Ovary (tissue), 7 donors: ENCODE measurements at regions not wholly inside any gene's neighbourhood (a gene's known extent, or its start where the extent isn't known, plus 50 kb on each side); places are given as distances from the start of the nearest gene placed in this dataset.

ENCODE experiments used
- DNase-seq, 5 donors: peaks; one replicate each; pipeline ENCODE4 v3.0.0-alpha.2; 2019 to 2020
- H3K27ac ChIP-seq, 2 donors: fragments of 200-600 bp; one replicate each; pipeline versions ENCODE4 v1.5.1 to v1.8.0; 2019 to 2022
- H3K27me3 ChIP-seq: fragments of 200-600 bp; one replicate; pipeline ENCODE4 v1.8.0; 2022
- H3K36me3 ChIP-seq: fragments of 200-600 bp; sonication (generic); one replicate; pipeline ENCODE4 v1.5.1; 2019
- H3K4me1 ChIP-seq: one replicate; pipeline ENCODE4 v1.8.1; 2013; ENCODE audit warnings: mild to moderate bottlenecking, moderate library complexity; ENCODE audit not compliant: insufficient read depth
- H3K4me3 ChIP-seq: fragments of 200-600 bp; sonication (generic); one replicate; pipeline ENCODE4 v1.5.1; 2017
- H3K9me3 ChIP-seq, 2 donors: fragments of 200-600 bp in 1 of 2; sonication (generic) in 1 of 2; one replicate each; pipeline versions ENCODE4 v1.5.1 to v1.8.1; 2013 to 2019; ENCODE audit warnings: mild to moderate bottlenecking in 1 of 2, moderate library complexity in 1 of 2
- CTCF ChIP-seq, 3 donors: fragments of 450-650 bp in 2 of 3; fragments of 200-600 bp in 1 of 3; IDR thresholded peaks; one replicate each; pipeline versions ENCODE4 v1.5.1 to v1.8.0; 2016 to 2022; ENCODE audit warnings: antibody characterized with exemption in 3 of 3, mild to moderate bottlenecking in 1 of 3
- EP300 ChIP-seq: sonication (generic); formaldehyde crosslinking; IDR thresholded peaks from one replicate; pipeline ENCODE4 v1.6.1; 2017; ENCODE audit warnings: antibody characterized with exemption
- POLR2A ChIP-seq: fragments of 450-650 bp; IDR thresholded peaks from one replicate; pipeline ENCODE4 v1.6.1; 2017; ENCODE audit warnings: antibody characterized with exemption, mild to moderate bottlenecking, moderate library complexity
- WGBS, 3 donors: extraction: QIAGEN DNeasy Blood & Tissue Kit in 1 of 3; methylation state at CpG; one replicate each; pipeline versions ENCODE4 v1.1.5 to v1.1.7; 2013 to 2017; 5-methylcytosine and 5-hydroxymethylcytosine counted together
- intact Hi-C, 4 donors: fragments of 100-400 bp; cut with DNase I; formaldehyde crosslinking; loops; one replicate each; pipeline versions ENCODE4 v1.11.0 to v1.15.1; 2022 to 2023
- donor health status: DM: no; HTN: no; CAD: no; lungs with moderate emphysema.
- donor health status: DM: no; HTN: no; CAD: no.
- donor health status: Bipolar disorder and iron deficiency.
- donor health status: DM: no; HTN: no; CAD: no.
- donor health status: DM: yes; HTN: yes; CAD: no.

GRCh38 chr1:94741510-94741909 is 78.6 kb upstream of the SLC44A3 start:
- no peak overlapping the region for H3K4me3 ChIP-seq
- TF ChIP-seq CTCF (IDR thresholded peaks at IDR 0.05) (no peak), EP300 (no peak), POLR2A (no peak)
- no peaks in the 10 kb centered on the region for H3K9me3 ChIP-seq
- no peak overlapping the region for H3K27ac ChIP-seq
- intact Hi-C loops = no loop called here
- no peak for DNase-seq
- no peaks in the 10 kb centered on the region for H3K27me3 ChIP-seq
- WGBS, 3 donors = 75 to 83% (median 77%) methylated on average over 2 of the region's 2 CpGs
- no peaks in the 10 kb centered on the region for H3K36me3 ChIP-seq
- H3K4me1 ChIP-seq = peaks cover 4% of the 10 kb centered on the region

- no peaks in the 10 kb centered on the region for H3K36me3 ChIP-seq
- H3K27me3 ChIP-seq = no peaks in the 10 kb centered on the region
- no peaks in the 10 kb centered on the region for H3K9me3 ChIP-seq
- no peak overlapping the region for H3K4me3 ChIP-seq
- 46 to 67% (median 62%) methylated on average over 7 of the region's 7 CpGs for WGBS, 3 donors
- intact Hi-C loops = no loop called here
- H3K27ac ChIP-seq = no peak overlapping the region
- DNase-seq = no peak
- peaks cover 11% of the 10 kb centered on the region for H3K4me1 ChIP-seq
- no peak for TF ChIP-seq CTCF (IDR thresholded peaks at IDR 0.05)
- TF ChIP-seq EP300 = no peak
- no peak for TF ChIP-seq POLR2A
Observed at GRCh38 chr1:94739521-94740061, 80.6 kb upstream of the SLC44A3 start.

GRCh38 chr1:94738371-94738770 is 81.8 kb upstream of the SLC44A3 start:
- Histone ChIP-seq H3K4me1 (peaks cover 11% of the 10 kb centered on the region), H3K36me3 (no peaks in the 10 kb centered on the region), H3K4me3 (no peak overlapping the region), H3K27ac (no peak overlapping the region), H3K9me3 (no peaks in the 10 kb centered on the region), H3K27me3 (no peaks in the 10 kb centered on the region)
- no peak for DNase-seq
- intact Hi-C loops = no loop called here
- TF ChIP-seq CTCF (IDR thresholded peaks at IDR 0.05) (no peak), EP300 (no peak), POLR2A (no peak)
- 43 to 75% (median 54%) methylated on average over 3 of the region's 3 CpGs for WGBS, 3 donors

DNA sequence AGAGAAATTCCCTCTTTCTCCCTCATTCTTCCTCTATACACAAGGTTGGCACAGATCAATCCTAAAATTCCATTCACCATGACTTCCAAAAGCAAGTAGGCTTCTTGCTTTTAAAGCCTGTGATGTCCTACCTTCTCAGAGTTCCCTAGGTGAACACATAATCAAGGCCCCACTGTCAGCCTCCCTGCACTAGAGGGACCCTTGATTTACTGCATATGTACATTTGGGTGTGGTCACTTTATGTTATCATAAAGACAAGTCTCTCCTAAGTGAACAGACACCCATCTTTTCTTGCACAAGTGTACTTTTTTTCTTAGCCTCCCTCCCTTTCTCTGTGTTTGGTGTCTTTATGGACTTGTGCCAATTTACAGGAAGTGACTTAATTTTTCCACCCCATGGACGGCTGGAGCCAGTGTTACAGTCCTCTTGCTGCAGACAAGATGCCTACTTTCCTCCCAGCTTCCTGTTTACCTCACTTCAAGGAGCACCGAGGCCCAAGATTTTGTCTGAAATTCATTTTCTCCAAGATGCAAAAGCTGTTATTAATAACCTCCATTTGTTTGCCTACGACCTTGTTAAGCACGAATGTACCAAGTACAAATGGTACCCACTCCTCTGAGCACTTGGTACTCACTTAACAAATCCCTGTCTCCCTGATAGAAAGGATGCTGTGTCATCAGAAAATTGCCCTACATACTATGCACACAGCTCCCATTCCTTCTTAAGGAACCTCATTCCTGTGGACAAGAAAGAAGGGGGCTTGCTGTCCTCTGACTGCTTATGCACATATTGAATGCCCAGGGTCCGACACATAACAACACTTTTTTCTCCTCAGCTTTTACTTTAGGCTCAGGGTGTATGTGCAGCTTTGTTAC is 82.8 kb upstream of the SLC44A3 start:
- H3K9me3 ChIP-seq = no peaks in the 10 kb centered on the region
- H3K4me3 ChIP-seq = no peak overlapping the region
- no peaks in the 10 kb centered on the region for H3K27me3 ChIP-seq
- peaks cover 11% of the 10 kb centered on the region for H3K4me1 ChIP-seq
- no peak for TF ChIP-seq CTCF (IDR thresholded peaks at IDR 0.05)
- TF ChIP-seq EP300 = no peak
- H3K27ac ChIP-seq = no peak overlapping the region
- no peak for DNase-seq
- H3K36me3 ChIP-seq = no peaks in the 10 kb centered on the region
- 51 to 59% (median 57%) methylated on average over 5 of the region's 5 CpGs for WGBS, 3 donors
- intact Hi-C loops = no loop called here
